ENCODE measurements at regions not wholly inside any gene's neighbourhood (a gene's known extent, or its start where the extent isn't known, plus 50 kb on each side); places are given as distances from the start of the nearest gene placed in this dataset.

DNA sequence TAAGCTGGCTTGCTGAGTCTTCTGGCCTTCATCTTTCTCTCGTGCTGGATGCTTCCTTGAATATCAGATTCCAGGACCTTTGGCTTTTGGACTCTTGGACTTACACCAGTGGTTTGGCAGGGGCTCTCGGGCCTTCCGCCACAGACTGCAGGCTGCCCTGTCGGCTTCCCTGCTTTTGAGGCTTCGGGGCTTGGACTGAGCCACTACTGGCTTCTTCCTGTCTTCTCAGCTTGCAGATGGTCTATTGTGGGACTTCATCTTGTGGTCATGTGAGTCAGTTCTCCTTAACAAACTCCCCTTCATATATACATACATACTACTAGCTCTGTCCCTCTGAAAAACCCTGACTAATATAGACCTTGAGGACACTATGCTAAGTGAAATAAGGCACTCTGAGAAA is 78.3 kb upstream of the SSBP2 start:
- no peak for TF ChIP-seq TAF1 (IDR thresholded peaks at IDR 0.05; ENCODE audit: low read depth)
- no peak for TF ChIP-seq NFIC (IDR thresholded peaks at IDR 0.05)
- no peak for TF ChIP-seq CEBPB (IDR thresholded peaks at IDR 0.05)
- no peak for TF ChIP-seq EP300 (IDR thresholded peaks at IDR 0.05; ENCODE audit: borderline replicate concordance)
- TF ChIP-seq CREB1 (IDR thresholded peaks at IDR 0.05; ENCODE audit: low read depth), result no peak
- TF ChIP-seq, protein P1, sequence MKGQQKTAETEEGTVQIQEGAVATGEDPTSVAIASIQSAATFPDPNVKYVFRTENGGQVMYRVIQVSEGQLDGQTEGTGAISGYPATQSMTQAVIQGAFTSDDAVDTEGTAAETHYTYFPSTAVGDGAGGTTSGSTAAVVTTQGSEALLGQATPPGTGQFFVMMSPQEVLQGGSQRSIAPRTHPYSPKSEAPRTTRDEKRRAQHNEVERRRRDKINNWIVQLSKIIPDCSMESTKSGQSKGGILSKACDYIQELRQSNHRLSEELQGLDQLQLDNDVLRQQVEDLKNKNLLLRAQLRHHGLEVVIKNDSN (IDR thresholded peaks at IDR 0.05), result no peak
- TF ChIP-seq, protein P2, sequence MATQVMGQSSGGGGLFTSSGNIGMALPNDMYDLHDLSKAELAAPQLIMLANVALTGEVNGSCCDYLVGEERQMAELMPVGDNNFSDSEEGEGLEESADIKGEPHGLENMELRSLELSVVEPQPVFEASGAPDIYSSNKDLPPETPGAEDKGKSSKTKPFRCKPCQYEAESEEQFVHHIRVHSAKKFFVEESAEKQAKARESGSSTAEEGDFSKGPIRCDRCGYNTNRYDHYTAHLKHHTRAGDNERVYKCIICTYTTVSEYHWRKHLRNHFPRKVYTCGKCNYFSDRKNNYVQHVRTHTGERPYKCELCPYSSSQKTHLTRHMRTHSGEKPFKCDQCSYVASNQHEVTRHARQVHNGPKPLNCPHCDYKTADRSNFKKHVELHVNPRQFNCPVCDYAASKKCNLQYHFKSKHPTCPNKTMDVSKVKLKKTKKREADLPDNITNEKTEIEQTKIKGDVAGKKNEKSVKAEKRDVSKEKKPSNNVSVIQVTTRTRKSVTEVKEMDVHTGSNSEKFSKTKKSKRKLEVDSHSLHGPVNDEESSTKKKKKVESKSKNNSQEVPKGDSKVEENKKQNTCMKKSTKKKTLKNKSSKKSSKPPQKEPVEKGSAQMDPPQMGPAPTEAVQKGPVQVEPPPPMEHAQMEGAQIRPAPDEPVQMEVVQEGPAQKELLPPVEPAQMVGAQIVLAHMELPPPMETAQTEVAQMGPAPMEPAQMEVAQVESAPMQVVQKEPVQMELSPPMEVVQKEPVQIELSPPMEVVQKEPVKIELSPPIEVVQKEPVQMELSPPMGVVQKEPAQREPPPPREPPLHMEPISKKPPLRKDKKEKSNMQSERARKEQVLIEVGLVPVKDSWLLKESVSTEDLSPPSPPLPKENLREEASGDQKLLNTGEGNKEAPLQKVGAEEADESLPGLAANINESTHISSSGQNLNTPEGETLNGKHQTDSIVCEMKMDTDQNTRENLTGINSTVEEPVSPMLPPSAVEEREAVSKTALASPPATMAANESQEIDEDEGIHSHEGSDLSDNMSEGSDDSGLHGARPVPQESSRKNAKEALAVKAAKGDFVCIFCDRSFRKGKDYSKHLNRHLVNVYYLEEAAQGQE (IDR thresholded peaks at IDR 0.05; ENCODE audit: low read depth), result no peak
- TF ChIP-seq, protein P3, sequence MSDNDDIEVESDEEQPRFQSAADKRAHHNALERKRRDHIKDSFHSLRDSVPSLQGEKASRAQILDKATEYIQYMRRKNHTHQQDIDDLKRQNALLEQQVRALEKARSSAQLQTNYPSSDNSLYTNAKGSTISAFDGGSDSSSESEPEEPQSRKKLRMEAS (IDR thresholded peaks at IDR 0.05), result no peak
- no peak for TF ChIP-seq YY1 (IDR thresholded peaks at IDR 0.05; ENCODE audit: low read depth)
- TF ChIP-seq EGR1 (IDR thresholded peaks at IDR 0.05), result no peak
- no peak for TF ChIP-seq RAD21 (IDR thresholded peaks at IDR 0.05; ENCODE audit: low read depth)
- no peak for TF ChIP-seq FOXM1 (IDR thresholded peaks at IDR 0.05; ENCODE audit: borderline replicate concordance, low read depth)
- TF ChIP-seq TCF12 (IDR thresholded peaks at IDR 0.05; ENCODE audit: low read depth), result no peak
- TF ChIP-seq ZBTB7A (IDR thresholded peaks at IDR 0.05; ENCODE audit: low read depth), result no peak
- no peak for TF ChIP-seq TEAD4 (IDR thresholded peaks at IDR 0.05)

DNA sequence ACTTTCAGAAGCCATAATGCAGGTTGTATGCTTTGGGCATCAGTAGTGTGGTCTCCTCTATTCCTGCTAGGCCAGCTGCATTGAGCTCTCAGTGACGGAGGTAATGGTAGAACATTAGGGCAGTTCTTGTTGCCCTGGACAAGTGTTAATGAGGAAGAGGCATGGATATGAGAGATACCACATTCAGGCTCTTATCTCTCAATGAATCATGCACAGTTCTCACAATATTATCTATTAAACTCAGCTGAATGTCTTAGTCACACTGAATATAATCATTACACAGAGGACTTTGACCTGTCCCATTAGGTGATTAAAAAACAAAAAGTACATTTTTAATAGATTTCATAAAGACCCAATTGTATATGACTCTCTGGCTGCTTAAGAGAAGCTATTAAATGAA is 76.6 kb upstream of the SSBP2 start:
- TF ChIP-seq EGR1 (IDR thresholded peaks at IDR 0.05) (no peak), NFIC (IDR thresholded peaks at IDR 0.05) (no peak)
- TF ChIP-seq, protein P1 (IDR thresholded peaks at IDR 0.05), result no peak

DNA sequence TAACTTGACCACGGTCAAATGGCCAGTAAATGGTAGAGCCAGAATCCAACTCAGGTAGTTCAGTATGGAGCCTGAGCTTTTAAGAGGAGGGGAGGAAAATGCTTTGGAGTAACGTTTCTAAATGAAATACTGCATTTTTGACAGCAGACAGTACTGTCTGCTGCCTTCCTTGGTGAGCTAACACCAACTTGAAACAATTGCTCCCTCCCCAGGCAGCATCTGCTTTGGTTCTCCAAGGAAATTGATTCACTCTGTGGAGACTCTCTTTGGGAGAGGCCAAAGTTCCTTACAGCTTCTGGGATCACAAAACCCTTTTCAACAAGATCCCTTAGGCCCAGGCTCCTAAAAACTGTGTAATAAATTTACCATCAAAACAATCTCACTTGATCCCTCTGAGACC is 75.2 kb upstream of the SSBP2 start:
- TF ChIP-seq FOXM1 (IDR thresholded peaks at IDR 0.05; ENCODE audit: borderline replicate concordance, low read depth) (no peak), TCF12 (IDR thresholded peaks at IDR 0.05; ENCODE audit: low read depth) (no peak), TEAD4 (IDR thresholded peaks at IDR 0.05) (no peak), EP300 (IDR thresholded peaks at IDR 0.05; ENCODE audit: borderline replicate concordance) (no peak), CEBPB (IDR thresholded peaks at IDR 0.05) (no peak), TAF1 (IDR thresholded peaks at IDR 0.05; ENCODE audit: low read depth) (no peak), RAD21 (IDR thresholded peaks at IDR 0.05; ENCODE audit: low read depth) (no peak), YY1 (IDR thresholded peaks at IDR 0.05; ENCODE audit: low read depth) (no peak), EGR1 (IDR thresholded peaks at IDR 0.05) (no peak), CREB1 (IDR thresholded peaks at IDR 0.05; ENCODE audit: low read depth) (no peak)

DNA sequence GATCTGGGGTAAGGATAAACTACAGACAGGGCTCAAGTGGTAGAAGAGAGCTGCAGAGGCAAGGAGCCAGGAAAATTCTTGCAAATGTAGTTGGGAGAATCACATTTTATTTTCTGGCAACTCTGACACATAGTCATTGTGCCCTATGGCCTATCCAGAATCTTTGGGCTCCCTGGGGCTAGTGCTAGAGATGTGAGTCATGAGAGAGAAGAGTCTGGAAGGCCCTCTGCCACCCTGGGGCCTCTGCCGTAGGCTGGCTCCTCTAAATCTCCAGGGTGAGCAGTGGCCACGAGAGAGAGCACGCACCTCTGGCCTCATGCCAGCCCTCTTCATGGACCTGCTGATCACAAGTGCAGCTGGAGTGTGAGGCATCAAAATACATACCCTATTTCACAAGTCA is 74.3 kb upstream of the SSBP2 start:
- TF ChIP-seq, protein P3 (IDR thresholded peaks at IDR 0.05), result 0 out of 2 replicates have a peak, but pooled peaks have one; percentile 22
- TF ChIP-seq RAD21 (IDR thresholded peaks at IDR 0.05; ENCODE audit: low read depth), result no peak
- TF ChIP-seq NFIC (IDR thresholded peaks at IDR 0.05), result peak; percentile 41; the same call in 1 of the 2 replicates

DNA sequence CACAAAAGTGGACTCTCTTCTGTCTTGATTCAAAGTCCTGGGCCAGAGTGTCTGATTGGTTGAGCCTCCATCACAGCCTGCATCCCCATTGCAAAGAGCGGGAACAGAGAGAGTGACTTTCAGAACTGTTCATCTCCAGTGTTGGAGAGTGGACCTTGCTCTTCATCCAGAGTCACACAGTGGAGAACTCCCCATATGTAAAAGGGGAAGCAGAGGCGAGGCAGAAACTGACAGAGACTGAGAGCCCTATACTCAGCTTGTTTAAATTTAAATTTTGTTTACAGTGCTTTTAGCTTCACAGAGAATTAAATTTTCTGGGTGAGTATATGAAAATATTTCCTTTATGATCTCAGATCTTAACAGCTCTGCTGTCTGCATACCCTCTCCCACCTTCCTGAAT is 70.0 kb upstream of the SSBP2 start:
- TF ChIP-seq, protein P1 (IDR thresholded peaks at IDR 0.05), result no peak
- TF ChIP-seq, protein P2 (IDR thresholded peaks at IDR 0.05; ENCODE audit: low read depth), result no peak
- TF ChIP-seq, protein P3 (IDR thresholded peaks at IDR 0.05), result no peak
- TF ChIP-seq TAF1 (IDR thresholded peaks at IDR 0.05; ENCODE audit: low read depth), result no peak
- no peak for TF ChIP-seq CREB1 (IDR thresholded peaks at IDR 0.05; ENCODE audit: low read depth)

DNA sequence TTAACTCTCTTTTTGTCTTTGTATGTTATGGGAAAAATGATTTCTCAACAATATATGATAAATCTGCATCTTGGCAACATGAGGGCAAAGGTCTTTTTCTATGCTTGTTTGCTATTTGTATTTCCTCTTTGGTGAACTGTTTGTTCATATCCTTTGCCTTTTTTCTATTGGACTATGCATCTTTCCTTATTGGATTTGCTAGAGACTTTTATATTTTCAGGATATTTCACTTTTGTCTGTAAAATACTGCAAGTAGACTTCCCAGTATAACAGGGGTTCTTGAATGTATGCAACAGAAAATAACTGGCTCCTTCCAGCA is 69.4 kb upstream of the SSBP2 start:
- TF ChIP-seq YY1 (IDR thresholded peaks at IDR 0.05; ENCODE audit: low read depth) (no peak), TCF12 (IDR thresholded peaks at IDR 0.05; ENCODE audit: low read depth) (no peak), FOXM1 (IDR thresholded peaks at IDR 0.05; ENCODE audit: borderline replicate concordance, low read depth) (no peak), CEBPB (IDR thresholded peaks at IDR 0.05) (no peak), CREB1 (IDR thresholded peaks at IDR 0.05; ENCODE audit: low read depth) (no peak), EGR1 (IDR thresholded peaks at IDR 0.05) (no peak), NFIC (IDR thresholded peaks at IDR 0.05) (no peak), ZBTB7A (IDR thresholded peaks at IDR 0.05; ENCODE audit: low read depth) (no peak), RAD21 (IDR thresholded peaks at IDR 0.05; ENCODE audit: low read depth) (no peak), TEAD4 (IDR thresholded peaks at IDR 0.05) (no peak), EP300 (IDR thresholded peaks at IDR 0.05; ENCODE audit: borderline replicate concordance) (no peak)
- TF ChIP-seq, protein P3 (IDR thresholded peaks at IDR 0.05), result no peak
- TF ChIP-seq, protein P2 (IDR thresholded peaks at IDR 0.05; ENCODE audit: low read depth), result no peak

Data from Ishikawa (cell line).